ENCODE measurements at regions not wholly inside any gene's neighbourhood (a gene's known extent, or its start where the extent isn't known, plus 50 kb on each side); places are given as distances from the start of the nearest gene placed in this dataset.

DNA sequence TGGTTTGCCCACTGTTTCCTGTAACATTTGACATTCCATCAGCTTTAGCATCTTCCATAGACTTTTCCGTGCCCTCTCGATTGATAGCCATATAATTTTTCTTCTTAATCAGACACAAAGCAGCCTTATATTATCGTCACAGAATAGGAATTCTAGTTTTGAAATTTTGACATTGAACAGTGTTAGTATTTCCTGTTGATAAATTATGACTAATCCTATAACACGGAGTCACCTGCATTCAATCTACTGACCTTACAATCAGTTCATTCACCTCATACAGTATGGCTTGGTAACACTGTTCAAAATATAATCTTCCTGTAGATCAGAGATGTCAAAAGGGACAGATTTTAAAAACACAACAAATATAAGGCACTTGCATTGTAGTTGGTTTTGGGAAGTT lies 423.7 kb downstream of the C3orf38 start:
- Histone ChIP-seq H3K27ac (ENCODE audit: low read depth in 1 of 2, low read length in 1 of 2) (no peak overlapping the region), H3K4me3 (no peak overlapping the region), H3K9me3 (ENCODE audit: control insufficient read depth in 4 of 4, insufficient read depth in 3 of 4, low read length in 3 of 4) (peaks cover 0 to 3% (median under 1%) of the 10 kb centered on the region in 4 donors), H3K4me1 (ENCODE audit: control insufficient read depth in 5 of 5, insufficient read depth in 5 of 5, low read length in 5 of 5) (no peaks in the 10 kb centered on the region), H3K27me3 (ENCODE audit: control insufficient read depth in 3 of 3, insufficient read depth in 3 of 3, low read length in 2 of 3) (no peaks in the 10 kb centered on the region), H3K36me3 (ENCODE audit: control insufficient read depth in 4 of 4, insufficient read depth in 4 of 4, low read length in 4 of 4) (no peaks in the 10 kb centered on the region), H3K9ac (ENCODE audit: insufficient read depth in 1 of 2, low read length in 2 of 2) (no peak overlapping the region)
- no peak for DNase-seq
- TF ChIP-seq, protein P1, sequence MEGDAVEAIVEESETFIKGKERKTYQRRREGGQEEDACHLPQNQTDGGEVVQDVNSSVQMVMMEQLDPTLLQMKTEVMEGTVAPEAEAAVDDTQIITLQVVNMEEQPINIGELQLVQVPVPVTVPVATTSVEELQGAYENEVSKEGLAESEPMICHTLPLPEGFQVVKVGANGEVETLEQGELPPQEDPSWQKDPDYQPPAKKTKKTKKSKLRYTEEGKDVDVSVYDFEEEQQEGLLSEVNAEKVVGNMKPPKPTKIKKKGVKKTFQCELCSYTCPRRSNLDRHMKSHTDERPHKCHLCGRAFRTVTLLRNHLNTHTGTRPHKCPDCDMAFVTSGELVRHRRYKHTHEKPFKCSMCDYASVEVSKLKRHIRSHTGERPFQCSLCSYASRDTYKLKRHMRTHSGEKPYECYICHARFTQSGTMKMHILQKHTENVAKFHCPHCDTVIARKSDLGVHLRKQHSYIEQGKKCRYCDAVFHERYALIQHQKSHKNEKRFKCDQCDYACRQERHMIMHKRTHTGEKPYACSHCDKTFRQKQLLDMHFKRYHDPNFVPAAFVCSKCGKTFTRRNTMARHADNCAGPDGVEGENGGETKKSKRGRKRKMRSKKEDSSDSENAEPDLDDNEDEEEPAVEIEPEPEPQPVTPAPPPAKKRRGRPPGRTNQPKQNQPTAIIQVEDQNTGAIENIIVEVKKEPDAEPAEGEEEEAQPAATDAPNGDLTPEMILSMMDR (IDR thresholded peaks at IDR 0.05; ENCODE audit: control extremely low read depth, extremely low read depth) = no peak
- ATAC-seq (ENCODE audit: insufficient read depth, low FRiP score) = no peak
- 74 to 77% methylated on average over 4 of the region's 4 CpGs for WGBS, 2 donors

DNA sequence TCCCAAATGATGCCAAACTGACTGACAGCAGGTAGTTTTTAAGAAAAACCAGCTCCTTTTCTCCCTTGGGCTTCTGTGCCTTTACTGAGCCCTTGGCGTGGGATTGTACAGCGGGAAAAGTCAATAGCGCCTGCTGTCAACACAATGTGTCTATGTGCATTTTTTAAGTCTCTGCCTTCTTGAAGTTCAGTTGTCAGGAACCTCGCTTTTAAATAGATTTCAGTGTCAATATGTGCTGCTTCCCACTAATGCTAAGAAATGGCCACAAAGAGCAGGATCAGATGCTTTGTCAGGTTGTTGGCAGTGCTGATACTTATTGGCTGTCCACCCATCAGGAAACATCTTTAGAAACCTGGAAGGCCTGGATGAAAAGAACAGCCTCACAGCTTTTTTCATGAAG lies 424.4 kb downstream of the C3orf38 start:
- TF ChIP-seq, protein P1 (IDR thresholded peaks at IDR 0.05; ENCODE audit: control extremely low read depth, extremely low read depth) = no peak
- H3K27me3 ChIP-seq (ENCODE audit: control insufficient read depth in 3 of 3, insufficient read depth in 3 of 3, low read length in 2 of 3) = no peaks in the 10 kb centered on the region
- no peak overlapping the region for H3K27ac ChIP-seq (ENCODE audit: low read depth in 1 of 2, low read length in 1 of 2)
- H3K4me1 ChIP-seq (ENCODE audit: control insufficient read depth in 5 of 5, insufficient read depth in 5 of 5, low read length in 5 of 5) = no peaks in the 10 kb centered on the region
- no peak overlapping the region for H3K9ac ChIP-seq (ENCODE audit: insufficient read depth in 1 of 2, low read length in 2 of 2)
- no peaks in the 10 kb centered on the region for H3K36me3 ChIP-seq (ENCODE audit: control insufficient read depth in 4 of 4, insufficient read depth in 4 of 4, low read length in 4 of 4)
- 92 to 93% methylated on average over 4 of the region's 4 CpGs for whole genome bisulfite sequencing, 2 donors
- ATAC-seq (ENCODE audit: insufficient read depth, low FRiP score) (no peak), DNase-seq (no peak)
- peaks cover 0 to 3% (median under 1%) of the 10 kb centered on the region in 4 donors for H3K9me3 ChIP-seq (ENCODE audit: control insufficient read depth in 4 of 4, insufficient read depth in 3 of 4, low read length in 3 of 4)
- H3K4me3 ChIP-seq = no peak overlapping the region

DNA sequence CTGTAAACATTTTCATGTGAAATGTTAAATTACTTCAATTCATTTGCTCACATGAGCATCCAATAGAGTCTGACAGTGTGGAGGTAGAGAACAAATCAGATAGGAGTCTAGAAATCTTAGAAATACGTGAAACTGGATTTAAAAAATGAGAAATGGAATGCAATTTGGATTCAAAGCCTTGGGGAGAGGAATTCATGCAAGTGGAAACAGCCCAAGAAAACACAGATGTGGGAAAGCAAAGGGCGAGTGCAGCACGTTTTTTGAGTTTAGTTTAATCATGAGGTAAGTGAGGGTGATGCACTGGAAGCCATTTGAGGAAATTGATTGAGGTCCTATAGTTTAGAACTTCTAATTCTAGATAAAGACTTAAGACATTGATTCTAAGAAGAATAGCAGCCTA lies 434.7 kb downstream of the C3orf38 start:
- TF ChIP-seq, protein P1 (IDR thresholded peaks at IDR 0.05; ENCODE audit: control extremely low read depth, extremely low read depth) = no peak
- H3K9me3 ChIP-seq (ENCODE audit: control insufficient read depth in 4 of 4, insufficient read depth in 3 of 4, low read length in 3 of 4) = no peaks in the 10 kb centered on the region
- no peak overlapping the region for H3K4me3 ChIP-seq
- H3K27me3 ChIP-seq (ENCODE audit: control insufficient read depth in 3 of 3, insufficient read depth in 3 of 3, low read length in 2 of 3) = no peaks in the 10 kb centered on the region
- no peak for DNase-seq
- no peak overlapping the region for H3K27ac ChIP-seq (ENCODE audit: low read depth in 1 of 2, low read length in 1 of 2)
- WGBS, 2 donors = 83 to 84% methylated on average over 3 of the region's 3 CpGs
- no peaks in the 10 kb centered on the region for H3K36me3 ChIP-seq (ENCODE audit: control insufficient read depth in 4 of 4, insufficient read depth in 4 of 4, low read length in 4 of 4)
- no peak for ATAC-seq (ENCODE audit: insufficient read depth, low FRiP score)
- no peak overlapping the region for H3K9ac ChIP-seq (ENCODE audit: insufficient read depth in 1 of 2, low read length in 2 of 2)
- no peaks in the 10 kb centered on the region for H3K4me1 ChIP-seq (ENCODE audit: control insufficient read depth in 5 of 5, insufficient read depth in 5 of 5, low read length in 5 of 5)

DNA sequence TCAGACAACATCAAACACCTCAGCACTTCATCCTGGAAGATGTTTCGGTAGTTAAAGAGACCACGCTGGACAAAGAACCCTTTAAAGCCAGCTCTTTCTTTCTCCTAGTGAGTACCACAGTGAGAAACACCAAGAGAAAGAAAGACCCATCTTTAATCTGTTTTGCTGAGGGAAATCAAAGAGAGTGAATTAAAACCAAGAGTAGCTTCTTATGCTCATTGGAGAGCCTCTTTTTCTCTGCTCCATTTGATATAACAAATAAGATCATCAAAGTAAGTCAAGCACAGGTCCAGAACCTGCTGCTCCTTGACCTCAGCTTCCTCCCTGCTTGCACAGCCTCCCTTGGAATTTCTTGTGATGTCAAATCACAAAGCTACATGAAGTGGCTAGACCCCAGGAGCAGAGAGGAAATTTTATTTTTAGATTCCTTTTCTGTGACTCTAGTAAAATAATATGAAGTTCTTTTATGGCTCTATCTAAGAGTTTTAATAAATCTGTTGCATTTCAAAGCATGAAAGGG lies 436.4 kb downstream of the C3orf38 start:
- Histone ChIP-seq H3K4me1 (ENCODE audit: control insufficient read depth in 5 of 5, insufficient read depth in 5 of 5, low read length in 5 of 5) (no peaks in the 10 kb centered on the region), H3K4me3 (no peak overlapping the region), H3K36me3 (ENCODE audit: control insufficient read depth in 4 of 4, insufficient read depth in 4 of 4, low read length in 4 of 4) (no peaks in the 10 kb centered on the region), H3K9me3 (ENCODE audit: control insufficient read depth in 4 of 4, insufficient read depth in 3 of 4, low read length in 3 of 4) (no peaks in the 10 kb centered on the region), H3K27me3 (ENCODE audit: control insufficient read depth in 3 of 3, insufficient read depth in 3 of 3, low read length in 2 of 3) (no peaks in the 10 kb centered on the region), H3K27ac (ENCODE audit: low read depth in 1 of 2, low read length in 1 of 2) (no peak overlapping the region), H3K9ac (ENCODE audit: insufficient read depth in 1 of 2, low read length in 2 of 2) (no peak overlapping the region)
- ATAC-seq (ENCODE audit: insufficient read depth, low FRiP score) (no peak), DNase-seq (no peak)
- TF ChIP-seq, protein P1 (IDR thresholded peaks at IDR 0.05; ENCODE audit: control extremely low read depth, extremely low read depth) = no peak
- WGBS, 2 donors = 90 to 94% methylated on average over 2 of the region's 2 CpGs

Data from lung (tissue), 11 donors.